Naive thymus-derived CD8-positive, alpha-beta T cell (primary cell): ENCODE measurements at regions not wholly inside any gene's neighbourhood (a gene's known extent, or its start where the extent isn't known, plus 50 kb on each side); places are given as distances from the start of the nearest gene placed in this dataset.
"Not testable (repeated sequence)": the region's sequence is repeated elsewhere in the genome, so short reads cannot be mapped to it uniquely, and the experiment has no call there.

Source experiments
- ATAC-seq, 2 donors: fragments of 150-1000 bp; cut with Tn5 transposase in 1 of 2; sonication (Bioruptor Pico), chemical (Tn5 transposase) in 1 of 2; 1 replicate in 1 of 2; 2 replicates in 1 of 2; pipeline ENCODE4 v1.10.0; 2021; ENCODE audit warnings: mild to moderate bottlenecking in 2 of 2, moderate library complexity in 2 of 2
- POLR2A ChIA-PET: fragments of 350-600 bp; sonication (Branson Sonifier 250); formaldehyde crosslinking; loops from one replicate; lab custom pipeline; 2021; ENCODE audit warnings: antibody characterized with exemption; lab: Charles Lee
- DNase-seq, 10 donors: peaks; one replicate each; pipeline versions ENCODE4 v3.0.0 to v3.0.0-alpha.2; 2020 to 2022
- H3K27ac Mint-ChIP-seq, 10 donors: one replicate each; pipeline ENCODE4 v1.8.0; 2020 to 2022; ENCODE audit warnings: mild to moderate bottlenecking in 10 of 10, mixed read lengths in 10 of 10, moderate library complexity in 4 of 10, inconsistent platforms in 1 of 10
- H3K27me3 Mint-ChIP-seq, 5 donors: one replicate each; pipeline ENCODE4 v1.8.0; 2021 to 2022; ENCODE audit warnings: mixed read lengths in 5 of 5
- H3K36me3 Mint-ChIP-seq, 3 donors: one replicate each; pipeline ENCODE4 v1.8.0; 2020 to 2022; ENCODE audit warnings: mixed read lengths in 3 of 3, mild to moderate bottlenecking in 2 of 3, inconsistent platforms in 1 of 3
- H3K4me1 Mint-ChIP-seq, 4 donors: one replicate each; pipeline ENCODE4 v1.8.0; 2021 to 2022; ENCODE audit warnings: mixed read lengths in 4 of 4
- H3K4me3 Mint-ChIP-seq, 10 donors: one replicate each; pipeline ENCODE4 v1.8.0; 2020 to 2022; ENCODE audit warnings: mild to moderate bottlenecking in 10 of 10, mixed read lengths in 10 of 10, moderate library complexity in 6 of 10, inconsistent platforms in 1 of 10
- H3K9me3 Mint-ChIP-seq, 9 donors: one replicate each; pipeline ENCODE4 v1.8.0; 2020 to 2022; ENCODE audit warnings: mixed read lengths in 9 of 9, mild to moderate bottlenecking in 3 of 9, inconsistent platforms in 1 of 9, moderate library complexity in 1 of 9

DNA sequence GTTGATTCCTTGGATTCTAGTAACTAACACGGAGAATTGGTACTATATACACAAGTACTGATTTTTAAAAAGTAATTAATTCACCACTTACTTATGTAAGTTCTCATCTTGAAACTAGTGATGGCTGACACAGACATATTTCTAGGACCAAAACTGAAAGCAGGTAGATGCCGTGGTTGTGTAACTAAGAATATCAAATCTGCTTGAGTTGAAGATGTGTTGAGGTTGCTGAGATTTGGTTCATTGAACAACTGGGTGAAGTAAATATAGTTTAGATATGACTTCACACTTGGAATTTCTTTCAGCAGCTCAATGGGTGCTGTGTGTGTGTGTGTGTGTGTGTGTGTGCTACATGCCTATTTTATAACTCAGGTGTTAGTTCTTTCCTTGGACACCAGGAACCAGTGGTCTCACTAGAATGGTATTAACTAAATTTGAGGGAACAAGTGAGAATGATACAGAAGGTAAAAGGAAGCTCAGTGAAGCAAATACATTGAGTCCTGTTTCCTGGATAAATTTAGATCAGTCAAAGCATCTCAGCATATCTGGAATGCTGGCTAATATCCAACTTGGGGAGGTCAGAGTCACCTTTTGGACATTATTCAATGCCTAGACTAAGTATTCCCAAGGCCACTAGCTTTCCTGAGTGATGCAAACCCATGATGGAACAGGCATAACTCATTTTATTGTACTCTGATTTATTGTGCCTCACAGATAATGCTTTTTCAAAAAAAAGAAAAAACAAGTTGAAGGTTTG lies 110.7 kb upstream of the ZEB2 start:
- DNase-seq (no peak), ATAC-seq (no peak)
- Mint-ChIP-seq H3K36me3 (peaks cover 0 to 2% (median 2%) of the 10 kb centered on the region in 3 donors), H3K9me3 (peaks cover 1 to 10% (median 7%) of the 10 kb centered on the region in 9 donors), H3K27me3 (peaks cover 0 to 11% (median 2%) of the 10 kb centered on the region in 5 donors), H3K27ac (no peak overlapping the region), H3K4me3 (no peak overlapping the region), H3K4me1 (peaks cover 0 to 10% (median 0%) of the 10 kb centered on the region in 4 donors)
- POLR2A ChIA-PET: interaction anchor here (0.5 kb wide), 1 partner anchor 998 kb away, joined by 3 read pairs; no protein-coding TSS in a partner anchor

GRCh38 chr2:144629935-144630334 lies 110.0 kb upstream of the ZEB2 start:
- ATAC-seq (no peak), DNase-seq (no peak)
- H3K27me3 Mint-ChIP-seq: peaks cover 0 to 11% (median 2%) of the 10 kb centered on the region in 5 donors
- peaks cover 0 to 3% (median 0%) of the 10 kb centered on the region in 9 donors for H3K9me3 Mint-ChIP-seq
- H3K4me1 Mint-ChIP-seq: peaks cover 0 to 10% (median 0%) of the 10 kb centered on the region in 4 donors
- no peak overlapping the region for H3K4me3 Mint-ChIP-seq
- H3K36me3 Mint-ChIP-seq: no peaks in the 10 kb centered on the region
- H3K27ac Mint-ChIP-seq: no peak overlapping the region
- POLR2A ChIA-PET: no interaction called here

GRCh38 chr2:144628566-144628965 lies 108.6 kb upstream of the ZEB2 start:
- POLR2A ChIA-PET: no interaction called here

GRCh38 chr2:144625626-144626025 lies 105.7 kb upstream of the ZEB2 start:
- no peak for DNase-seq
- POLR2A ChIA-PET: no interaction called here
- H3K27me3 Mint-ChIP-seq: peaks cover 0 to 20% (median 5%) of the 10 kb centered on the region in 5 donors
- peaks cover 0 to 5% (median 0%) of the 10 kb centered on the region in 4 donors for H3K4me1 Mint-ChIP-seq
- no peak overlapping the region for H3K4me3 Mint-ChIP-seq
- peaks cover 0 to 15% (median 5%) of the 10 kb centered on the region in 9 donors for H3K9me3 Mint-ChIP-seq
- no peak overlapping the region for H3K27ac Mint-ChIP-seq
- no peak for ATAC-seq
- peaks cover 0 to 9% (median 7%) of the 10 kb centered on the region in 3 donors for H3K36me3 Mint-ChIP-seq

More at GRCh38 chr2:144628566-144628965, 108.6 kb upstream of the ZEB2 start:
- DNase-seq (no peak), ATAC-seq (no peak)
- no peak overlapping the region for H3K27ac Mint-ChIP-seq
- peaks cover 0 to 10% (median 0%) of the 10 kb centered on the region in 4 donors for H3K4me1 Mint-ChIP-seq
- H3K36me3 Mint-ChIP-seq: no peaks in the 10 kb centered on the region
- H3K27me3 Mint-ChIP-seq: peaks cover 0 to 11% (median 2%) of the 10 kb centered on the region in 5 donors
- H3K4me3 Mint-ChIP-seq: no peak overlapping the region
- H3K9me3 Mint-ChIP-seq: peaks cover 0 to 3% (median 0%) of the 10 kb centered on the region in 9 donors

DNA sequence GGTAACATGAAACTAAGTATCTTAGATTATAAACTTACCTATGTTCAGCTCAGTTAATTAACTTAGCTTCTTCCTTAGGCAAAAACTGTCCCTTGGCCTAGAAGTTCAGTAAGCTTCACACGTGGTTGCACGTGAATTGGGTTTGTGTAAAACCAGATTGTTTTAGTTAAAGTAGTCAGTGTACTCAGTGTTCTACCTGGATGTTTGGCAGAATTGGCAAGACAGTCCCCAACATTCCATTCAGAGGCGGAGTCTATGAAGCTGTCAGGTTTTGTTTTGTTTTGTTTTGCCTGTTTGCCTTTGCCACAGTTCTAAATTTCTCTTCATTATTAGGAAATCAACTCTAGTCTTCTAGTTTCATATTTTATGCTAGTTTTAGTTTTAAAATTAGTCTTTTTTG lies 105.3 kb upstream of the ZEB2 start:
- POLR2A ChIA-PET: no interaction called here
- no peak overlapping the region for H3K27ac Mint-ChIP-seq
- DNase-seq (no peak), ATAC-seq (no peak)
- peaks cover 0 to 20% (median 5%) of the 10 kb centered on the region in 5 donors for H3K27me3 Mint-ChIP-seq
- H3K4me1 Mint-ChIP-seq: peaks cover 0 to 2% (median 0%) of the 10 kb centered on the region in 4 donors
- H3K4me3 Mint-ChIP-seq: no peak overlapping the region
- peaks cover 0 to 15% (median 5%) of the 10 kb centered on the region in 9 donors for H3K9me3 Mint-ChIP-seq
- H3K36me3 Mint-ChIP-seq: peaks cover 0 to 9% (median 7%) of the 10 kb centered on the region in 3 donors

- DNase-seq (no peak), ATAC-seq (no peak)
- peaks cover 0 to 15% (median 5%) of the 10 kb centered on the region in 9 donors for H3K9me3 Mint-ChIP-seq
- H3K4me1 Mint-ChIP-seq: no peaks in the 10 kb centered on the region
- H3K27ac Mint-ChIP-seq: no peak overlapping the region
- POLR2A ChIA-PET: no interaction called here
- no peak overlapping the region for H3K4me3 Mint-ChIP-seq
- H3K27me3 Mint-ChIP-seq: peaks cover 0 to 20% (median 5%) of the 10 kb centered on the region in 5 donors
- peaks cover 0 to 9% (median 7%) of the 10 kb centered on the region in 3 donors for H3K36me3 Mint-ChIP-seq
These were observed 104.5 kb upstream of the ZEB2 start for GRCh38 chr2:144624451-144624850.

GRCh38 chr2:144622373-144622772 lies 102.5 kb upstream of the ZEB2 start:
- DNase-seq, POLR2A ChIA-PET, H3K27ac Mint-ChIP-seq, H3K36me3 Mint-ChIP-seq, H3K4me1 Mint-ChIP-seq, ATAC-seq, H3K4me3 Mint-ChIP-seq: not testable (repeated sequence)
- peaks cover 0 to 22% (median 4%) of the 10 kb centered on the region in 5 donors for H3K27me3 Mint-ChIP-seq
- H3K9me3 Mint-ChIP-seq: peaks cover 0 to 15% (median 5%) of the 10 kb centered on the region in 9 donors

DNA sequence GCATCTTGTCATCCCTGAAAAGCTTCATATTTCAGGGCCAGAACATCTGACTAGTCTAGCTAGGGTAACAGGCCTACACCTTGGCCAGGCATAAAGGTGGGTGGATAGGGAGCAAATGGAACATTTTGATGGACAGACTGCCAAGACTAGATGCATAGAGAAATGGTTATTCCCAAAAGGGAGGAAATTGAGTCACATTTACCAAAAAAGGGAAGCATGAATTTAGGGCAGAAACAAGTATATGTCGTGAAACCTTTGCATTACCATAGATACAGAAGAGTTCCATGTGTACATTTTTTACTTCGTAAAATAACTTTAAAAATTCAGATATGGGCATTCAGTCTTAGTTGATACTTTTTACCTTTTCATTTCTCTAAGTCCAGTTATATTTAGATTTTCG lies 101.3 kb upstream of the ZEB2 start:
- H3K27ac Mint-ChIP-seq: no peak overlapping the region
- DNase-seq (no peak), ATAC-seq (no peak)
- peaks cover 0 to 15% (median 5%) of the 10 kb centered on the region in 9 donors for H3K9me3 Mint-ChIP-seq
- peaks cover 0 to 16% (median 0%) of the 10 kb centered on the region in 5 donors for H3K27me3 Mint-ChIP-seq
- peaks cover 0 to 9% (median 7%) of the 10 kb centered on the region in 3 donors for H3K36me3 Mint-ChIP-seq
- no peak overlapping the region for H3K4me3 Mint-ChIP-seq
- H3K4me1 Mint-ChIP-seq: no peaks in the 10 kb centered on the region
- POLR2A ChIA-PET: no interaction called here

DNA sequence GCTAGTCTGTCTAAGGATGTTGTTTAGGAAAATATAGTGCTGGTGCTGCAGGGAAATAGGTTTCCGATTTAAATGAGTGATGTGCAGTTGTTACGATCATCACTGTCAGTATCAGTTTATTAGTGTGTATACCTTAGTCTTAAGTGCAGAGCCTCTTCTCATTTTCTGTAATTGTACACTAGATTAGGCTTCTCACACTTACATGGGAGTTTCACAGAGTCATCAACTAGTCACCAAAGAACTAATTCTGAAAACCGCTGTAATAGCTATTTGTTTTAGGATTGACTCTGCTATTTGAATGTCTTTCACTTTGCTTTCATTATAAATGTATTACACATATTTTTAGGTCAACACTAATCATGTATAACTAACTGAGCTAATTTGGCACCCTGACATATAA lies 99.8 kb upstream of the ZEB2 start:
- peaks cover 0 to 16% (median 3%) of the 10 kb centered on the region in 5 donors for H3K27me3 Mint-ChIP-seq
- H3K4me1 Mint-ChIP-seq: no peaks in the 10 kb centered on the region
- ATAC-seq (no peak), DNase-seq (no peak)
- peaks cover 0 to 14% (median 7%) of the 10 kb centered on the region in 3 donors for H3K36me3 Mint-ChIP-seq
- no peak overlapping the region for H3K4me3 Mint-ChIP-seq
- H3K9me3 Mint-ChIP-seq: peaks cover 0 to 19% (median 8%) of the 10 kb centered on the region in 9 donors
- no peak overlapping the region for H3K27ac Mint-ChIP-seq
- POLR2A ChIA-PET: no interaction called here

DNA sequence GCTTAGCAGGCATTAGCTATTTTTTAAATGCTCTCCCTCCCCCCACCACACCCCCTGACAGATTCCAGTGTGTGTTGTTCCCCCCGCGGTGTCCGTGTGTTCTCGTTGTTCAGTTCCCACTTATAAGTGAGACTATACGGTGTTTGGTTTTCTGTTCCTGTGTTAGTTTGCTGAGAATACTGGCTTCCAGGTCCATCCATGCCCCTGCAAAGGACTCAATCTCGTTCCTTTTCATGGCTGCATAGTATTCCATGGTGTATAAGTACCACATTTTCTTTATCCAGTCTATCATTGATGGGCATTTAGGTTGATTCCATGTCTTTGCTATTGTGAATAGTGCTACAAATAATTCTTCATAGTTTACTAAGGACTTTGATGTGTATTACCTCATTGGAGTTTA lies 97.3 kb upstream of the ZEB2 start:
- DNase-seq, ATAC-seq, H3K27ac Mint-ChIP-seq, H3K4me3 Mint-ChIP-seq, H3K4me1 Mint-ChIP-seq, POLR2A ChIA-PET, H3K36me3 Mint-ChIP-seq: not testable (repeated sequence)
- peaks cover 0 to 14% (median 3%) of the 10 kb centered on the region in 5 donors for H3K27me3 Mint-ChIP-seq
- H3K9me3 Mint-ChIP-seq: peaks cover 0 to 18% (median 7%) of the 10 kb centered on the region in 9 donors

GRCh38 chr2:144615866-144616565 lies 96.1 kb upstream of the ZEB2 start:
- peaks cover 0 to 5% (median 0%) of the 10 kb centered on the region in 3 donors for H3K36me3 Mint-ChIP-seq
- H3K9me3 Mint-ChIP-seq: peaks cover 0 to 18% (median 4%) of the 10 kb centered on the region in 9 donors
- peaks cover 0 to 8% (median 3%) of the 10 kb centered on the region in 5 donors for H3K27me3 Mint-ChIP-seq
- POLR2A ChIA-PET: no interaction called here
- no peak overlapping the region for H3K4me3 Mint-ChIP-seq
- ATAC-seq (no peak), DNase-seq (no peak)
- H3K27ac Mint-ChIP-seq: no peak overlapping the region
- no peaks in the 10 kb centered on the region for H3K4me1 Mint-ChIP-seq

DNA sequence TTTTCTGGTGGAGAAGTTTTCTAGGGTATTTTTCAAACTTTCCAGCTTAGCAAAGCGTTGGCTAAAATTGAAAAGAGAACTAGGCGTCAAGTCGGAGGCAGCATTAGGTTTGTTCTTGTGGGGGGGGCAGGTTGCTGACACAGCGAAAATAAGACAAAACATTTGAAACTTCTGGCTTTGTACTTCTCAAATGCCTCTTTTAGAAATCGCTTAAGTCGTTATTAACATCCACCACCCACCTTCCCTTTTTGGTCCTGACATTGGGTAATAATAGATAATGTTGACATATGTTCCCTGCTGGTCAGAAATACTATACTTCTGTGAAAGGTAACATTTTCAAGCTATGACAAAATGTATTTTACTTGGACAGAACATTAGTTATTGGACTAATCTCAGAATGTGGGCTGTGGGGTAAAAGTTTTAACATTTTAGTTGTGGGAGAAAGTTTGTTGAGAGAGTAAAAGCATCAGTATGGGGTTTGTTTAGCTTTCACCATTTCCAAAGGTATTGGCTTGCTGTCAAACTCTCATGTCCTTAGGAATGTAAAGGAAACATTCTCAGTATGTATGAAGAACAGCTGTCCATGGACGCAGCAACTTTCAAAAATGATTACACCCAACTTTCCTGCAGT lies 88.1 kb upstream of the ZEB2 start:
- no peak for ATAC-seq
- peaks cover 0 to 2% (median 0%) of the 10 kb centered on the region in 5 donors for H3K27me3 Mint-ChIP-seq
- POLR2A ChIA-PET: no interaction called here
- peak overlapping the region in 1 of 10 donors; percentile 6 for H3K27ac Mint-ChIP-seq
- no peak for DNase-seq
- H3K4me3 Mint-ChIP-seq: no peak overlapping the region
- H3K36me3 Mint-ChIP-seq: no peaks in the 10 kb centered on the region
- H3K9me3 Mint-ChIP-seq: no peaks in the 10 kb centered on the region
- H3K4me1 Mint-ChIP-seq: peaks cover 0 to 15% (median 0%) of the 10 kb centered on the region in 4 donors
